AG09309 (cell line): ENCODE measurements at regions not wholly inside any gene's neighbourhood (a gene's known extent, or its start where the extent isn't known, plus 50 kb on each side); places are given as distances from the start of the nearest gene placed in this dataset.

Experiments used
- DNase-seq: peaks from one replicate; pipeline ENCODE4 v3.0.0-alpha.2; 2010; ENCODE audit warnings: low read depth
- H3K4me3 ChIP-seq: 2 replicates; pipeline ENCODE4 v1.5.1; 2011; ENCODE audit warnings: mild to moderate bottlenecking, low read depth, low read length, moderate library complexity; ENCODE audit not compliant: control insufficient read depth
- TF ChIP-seq, protein P1 (sequence below): IDR thresholded peaks from 2 replicates; pipeline ENCODE4 v1.5.1; 2011; ENCODE audit warnings: mild to moderate bottlenecking, low read depth, low read length, inconsistent platforms; ENCODE audit not compliant: insufficient read depth, control insufficient read depth; ENCODE audit errors: missing control alignments

DNA sequence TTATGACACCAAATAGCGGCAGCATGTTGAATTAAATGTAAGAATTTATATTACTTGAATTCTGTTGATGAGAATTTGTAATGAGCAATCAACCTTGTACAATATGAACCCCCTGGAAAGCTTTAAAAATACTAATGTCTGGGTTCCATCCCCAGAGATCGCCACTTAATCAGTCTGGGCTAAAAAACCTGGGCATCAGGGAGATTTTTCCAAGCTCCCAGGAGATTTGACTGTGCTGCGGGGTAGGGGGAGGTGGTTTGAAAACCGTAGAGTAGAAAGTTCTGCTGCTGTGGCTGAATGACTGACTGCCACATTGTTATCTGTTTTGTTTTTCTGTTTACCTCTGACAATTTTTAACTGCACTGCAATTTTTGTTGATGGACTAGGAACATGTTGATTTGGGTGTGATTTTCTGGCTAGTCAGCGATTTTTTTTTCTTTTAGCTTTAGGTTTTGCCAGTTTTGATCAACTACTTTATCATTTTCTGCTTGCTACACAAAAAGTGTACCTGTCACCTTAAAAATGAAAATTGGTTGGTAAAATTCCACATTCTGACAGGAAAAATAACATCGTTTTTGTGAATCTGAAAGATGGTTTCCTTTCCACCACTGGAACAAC, 79.3 kb downstream of the PCTP start:
- DNase-seq = no peak
- TF ChIP-seq, protein P1, sequence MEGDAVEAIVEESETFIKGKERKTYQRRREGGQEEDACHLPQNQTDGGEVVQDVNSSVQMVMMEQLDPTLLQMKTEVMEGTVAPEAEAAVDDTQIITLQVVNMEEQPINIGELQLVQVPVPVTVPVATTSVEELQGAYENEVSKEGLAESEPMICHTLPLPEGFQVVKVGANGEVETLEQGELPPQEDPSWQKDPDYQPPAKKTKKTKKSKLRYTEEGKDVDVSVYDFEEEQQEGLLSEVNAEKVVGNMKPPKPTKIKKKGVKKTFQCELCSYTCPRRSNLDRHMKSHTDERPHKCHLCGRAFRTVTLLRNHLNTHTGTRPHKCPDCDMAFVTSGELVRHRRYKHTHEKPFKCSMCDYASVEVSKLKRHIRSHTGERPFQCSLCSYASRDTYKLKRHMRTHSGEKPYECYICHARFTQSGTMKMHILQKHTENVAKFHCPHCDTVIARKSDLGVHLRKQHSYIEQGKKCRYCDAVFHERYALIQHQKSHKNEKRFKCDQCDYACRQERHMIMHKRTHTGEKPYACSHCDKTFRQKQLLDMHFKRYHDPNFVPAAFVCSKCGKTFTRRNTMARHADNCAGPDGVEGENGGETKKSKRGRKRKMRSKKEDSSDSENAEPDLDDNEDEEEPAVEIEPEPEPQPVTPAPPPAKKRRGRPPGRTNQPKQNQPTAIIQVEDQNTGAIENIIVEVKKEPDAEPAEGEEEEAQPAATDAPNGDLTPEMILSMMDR = no peak
- no peak overlapping the region for H3K4me3 ChIP-seq

DNA sequence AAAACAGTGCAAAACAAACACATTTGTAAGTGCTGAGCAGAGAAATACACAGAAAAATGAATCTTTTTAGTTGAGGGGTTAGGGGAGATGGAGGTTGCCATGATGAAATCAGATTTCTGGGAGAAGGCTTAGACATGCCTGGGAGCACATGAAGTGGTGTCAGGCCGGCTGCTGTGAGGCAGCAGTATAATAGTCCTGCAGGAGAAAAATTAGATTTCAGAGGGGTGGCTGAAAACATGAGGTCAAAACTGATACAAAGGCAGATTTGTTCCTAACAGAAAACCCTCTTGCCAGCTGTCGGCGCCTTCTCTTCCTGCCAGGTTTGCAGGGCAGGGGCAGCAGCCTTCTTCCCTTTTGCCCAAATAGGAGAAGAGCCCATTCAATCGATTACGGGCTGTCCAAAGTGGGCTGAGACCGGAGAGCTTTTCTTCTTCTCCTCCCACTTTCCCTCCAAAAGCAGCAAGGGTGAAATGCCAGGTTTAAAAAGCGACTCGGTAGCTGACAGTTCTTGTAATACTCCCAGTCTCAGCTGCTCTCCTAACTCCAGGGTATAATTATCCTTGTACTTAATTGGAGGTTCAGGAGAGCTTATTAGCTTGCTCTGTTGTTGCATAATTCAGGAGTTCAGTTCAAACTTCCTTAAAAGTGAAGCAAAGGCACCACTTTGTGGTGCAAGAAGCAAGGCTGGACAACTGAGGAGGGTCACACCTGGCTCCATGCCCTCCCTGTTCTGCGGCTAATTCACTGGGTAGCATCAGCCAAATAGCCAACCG, 80.0 kb downstream of the PCTP start:
- DNase-seq = no peak
- TF ChIP-seq, protein P1 = no peak
- no peak overlapping the region for H3K4me3 ChIP-seq

DNA sequence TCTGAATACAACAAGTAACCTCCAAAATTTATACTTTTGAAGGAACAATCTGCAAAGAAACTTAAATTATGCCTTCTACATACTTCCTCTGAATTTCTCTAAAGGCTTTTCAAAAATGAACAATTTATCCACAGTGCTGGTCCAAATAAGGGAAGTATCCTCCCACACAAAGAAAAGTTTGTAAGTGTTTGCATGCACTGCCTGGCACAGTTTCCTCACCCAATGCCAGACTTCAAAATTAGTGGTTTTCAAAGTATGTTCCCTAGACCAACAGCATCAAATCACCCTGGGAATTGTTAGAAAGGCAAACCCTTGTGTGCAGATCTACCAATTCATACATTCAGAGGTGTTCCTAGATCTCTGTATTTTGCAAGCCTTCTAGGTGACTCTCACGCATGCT, 82.5 kb downstream of the PCTP start:
- DNase-seq = no peak
- no peak overlapping the region for H3K4me3 ChIP-seq
- TF ChIP-seq, protein P1 = no peak

DNA sequence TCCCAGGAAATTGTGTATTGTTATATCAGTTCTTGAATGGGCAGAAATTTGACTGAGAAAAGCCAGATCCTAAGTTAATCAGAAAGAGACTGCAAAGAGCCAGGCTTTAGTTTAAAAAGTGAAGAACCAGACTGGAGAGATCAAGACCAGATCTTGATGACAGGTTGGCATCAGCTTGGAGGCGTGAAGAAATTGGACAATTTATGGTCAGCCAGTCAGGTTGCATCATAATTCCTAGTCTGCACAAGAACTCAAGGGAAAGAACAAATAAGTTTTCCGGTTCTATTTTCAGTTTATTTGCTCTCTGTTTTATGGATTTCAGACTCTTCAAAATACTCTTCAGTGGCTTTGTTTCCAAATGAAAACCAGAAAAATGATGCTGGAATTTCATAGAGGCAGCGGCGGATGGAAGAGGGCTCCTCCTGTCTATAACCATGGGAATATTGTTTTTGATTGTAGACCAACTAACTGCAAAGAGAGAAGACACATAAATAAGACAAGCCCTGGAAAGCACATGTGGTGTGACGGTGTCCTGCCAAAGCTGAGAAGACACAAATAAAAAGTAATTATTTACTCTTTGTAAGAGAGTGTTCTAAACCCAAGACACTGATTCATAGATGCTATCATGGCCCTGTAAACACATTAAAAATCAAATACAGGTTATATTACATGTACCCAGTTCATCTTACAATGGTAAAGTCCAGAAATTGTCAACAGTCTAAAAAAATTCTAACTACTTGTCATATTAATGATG, 91.7 kb downstream of the PCTP start:
- DNase-seq = no peak
- TF ChIP-seq, protein P1 = no peak

DNA sequence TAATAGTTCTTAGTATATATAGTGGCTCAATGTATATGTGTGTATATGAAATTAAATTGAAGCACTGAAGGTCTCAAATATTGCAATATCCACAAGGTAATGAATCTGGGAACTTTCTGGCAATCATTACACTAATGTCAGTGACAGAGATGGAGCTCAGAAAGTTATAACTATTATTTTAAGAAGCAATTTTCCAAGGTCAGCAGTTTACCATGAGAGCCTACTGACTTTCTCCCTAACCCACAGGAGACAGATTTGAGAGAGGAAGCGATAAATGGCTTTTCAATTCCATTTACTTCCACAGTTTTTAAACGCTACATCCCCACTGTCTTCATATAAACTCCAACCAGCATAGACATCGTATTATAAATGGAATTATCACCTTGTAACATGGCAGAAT, 92.9 kb downstream of the PCTP start:
- H3K4me3 ChIP-seq = no peak overlapping the region
- TF ChIP-seq, protein P1 = no peak
- no peak for DNase-seq

More for the DNA sequence above, 91.7 kb downstream of the PCTP start:
- H3K4me3 ChIP-seq = no peak overlapping the region

DNA sequence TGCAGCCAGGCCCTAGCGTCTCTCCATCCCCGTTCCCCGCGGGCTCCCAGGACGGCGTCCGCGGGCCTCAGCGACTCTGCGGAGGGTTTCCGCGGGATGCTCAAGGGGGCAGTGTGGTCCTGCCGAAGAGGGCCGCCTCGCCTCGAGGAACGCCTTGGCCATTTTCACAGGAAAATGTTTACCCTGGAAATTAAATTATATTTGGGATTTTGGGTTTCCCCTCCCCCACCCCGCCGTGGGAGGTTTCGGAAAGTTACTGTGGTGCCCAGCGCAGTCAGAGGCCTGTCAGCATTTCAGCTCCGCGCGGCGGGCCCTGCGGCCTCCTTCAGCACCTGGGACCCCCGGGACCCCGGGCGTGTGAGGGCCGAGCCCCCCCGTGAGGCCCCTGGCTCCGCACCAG, 94.5 kb downstream of the PCTP start:
- DNase-seq = no peak
- no peak overlapping the region for H3K4me3 ChIP-seq
- TF ChIP-seq, protein P1 = peak; percentile 55
